PFSK-1 (cell line): ENCODE measurements at regions not wholly inside any gene's neighbourhood (a gene's known extent, or its start where the extent isn't known, plus 50 kb on each side); places are given as distances from the start of the nearest gene placed in this dataset.

ENCODE experiments used
- FOXP2 ChIP-seq: optimal IDR thresholded peaks from 2 replicates; pipeline ENCODE3; 2011; ENCODE audit warnings: borderline replicate concordance, control low read depth, inconsistent platforms; ENCODE audit not compliant: insufficient read depth; ENCODE audit errors: extremely low read length, extremely low read depth
- POLR2AphosphoS5 ChIP-seq: IDR thresholded peaks from 2 replicates; pipeline ENCODE4 v1.6.1; 2012; ENCODE audit warnings: low read depth, mild to moderate bottlenecking, control low read depth, low read length, moderate library complexity
- REST ChIP-seq, 2 experiments: IDR thresholded peaks; 2 replicates each; pipeline versions ENCODE4 v1.6.1 to v1.8.0; 2011 to 2012; ENCODE audit warnings: low read depth in 2 of 2, low read length in 2 of 2, control low read depth in 1 of 2, inconsistent platforms in 1 of 2, mild to moderate bottlenecking in 1 of 2, moderate library complexity in 1 of 2; ENCODE audit not compliant: insufficient read depth in 1 of 2
- SIN3A ChIP-seq: IDR thresholded peaks from 2 replicates; pipeline ENCODE4 v1.6.1; 2012; ENCODE audit warnings: mild to moderate bottlenecking, low read length, moderate library complexity, borderline replicate concordance; ENCODE audit not compliant: insufficient read depth
- TAF1 ChIP-seq: IDR thresholded peaks from 2 replicates; pipeline ENCODE4 v1.6.1; 2012; ENCODE audit warnings: low read length, control low read depth, borderline replicate concordance; ENCODE audit not compliant: insufficient read depth

- TF ChIP-seq REST (IDR thresholded peaks at IDR 0.05; ENCODE audit: insufficient read depth in 1 of 2, low read depth in 2 of 2, low read length in 2 of 2) (no peak), SIN3A (no peak), POLR2AphosphoS5 (no peak), FOXP2 (no peak), TAF1 (no peak)
Measured at GRCh38 chr1:238027366-238027765, 136.6 kb upstream of the ZP4 start.

DNA sequence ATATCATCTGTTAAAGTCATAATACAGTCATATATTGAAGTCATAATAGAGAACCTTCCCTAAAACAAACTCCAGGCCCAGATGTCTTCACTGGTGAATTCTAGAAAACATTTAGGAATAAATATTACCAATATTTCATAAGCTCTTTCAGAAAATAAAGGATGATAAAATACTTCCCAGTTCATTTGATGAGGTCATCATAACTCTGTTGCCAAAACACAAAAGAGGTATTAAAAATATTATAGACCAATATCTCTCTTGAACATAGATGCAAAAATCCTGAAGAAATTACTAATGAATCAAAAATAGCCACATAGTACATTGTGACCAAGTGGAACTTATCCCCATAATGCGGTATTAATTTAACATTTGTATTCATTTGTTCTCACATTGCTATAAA, 132.4 kb upstream of the ZP4 start:
- no peak for TF ChIP-seq FOXP2
- TF ChIP-seq POLR2AphosphoS5 = no peak
- no peak for TF ChIP-seq TAF1
- no peak for TF ChIP-seq SIN3A
- no peak for TF ChIP-seq REST (IDR thresholded peaks at IDR 0.05; ENCODE audit: insufficient read depth in 1 of 2, low read depth in 2 of 2, low read length in 2 of 2)

- TF ChIP-seq FOXP2 = no peak
- TF ChIP-seq POLR2AphosphoS5 = no peak
- TF ChIP-seq REST (IDR thresholded peaks at IDR 0.05; ENCODE audit: insufficient read depth in 1 of 2, low read depth in 2 of 2, low read length in 2 of 2) = no peak
- TF ChIP-seq TAF1 = no peak
Measured at GRCh38 chr1:238018214-238018613, 127.5 kb upstream of the ZP4 start.

DNA sequence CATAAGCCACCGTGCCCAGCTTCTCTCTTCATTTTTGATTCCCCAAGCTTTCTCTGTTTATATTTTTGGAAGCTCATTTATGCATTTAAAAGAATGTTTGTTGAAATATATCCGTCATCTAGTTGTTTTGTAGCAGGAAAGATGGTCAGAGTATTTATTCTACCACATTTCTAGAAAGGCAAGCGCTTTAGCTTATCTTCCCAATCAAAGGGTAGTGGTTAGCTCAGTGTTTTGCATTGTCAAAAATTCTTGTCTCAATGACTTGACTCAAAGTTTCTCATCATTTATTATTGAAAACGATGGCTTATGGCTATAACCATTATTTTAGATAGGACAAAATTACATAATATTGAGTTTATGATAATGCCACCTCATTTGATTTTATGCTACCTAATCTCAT, 116.1 kb upstream of the ZP4 start:
- TF ChIP-seq TAF1 (no peak), SIN3A (no peak), FOXP2 (no peak), REST (IDR thresholded peaks at IDR 0.05; ENCODE audit: insufficient read depth in 1 of 2, low read depth in 2 of 2, low read length in 2 of 2) (no peak), POLR2AphosphoS5 (no peak)

GRCh38 chr1:238005116-238005515, 114.4 kb upstream of the ZP4 start:
- no peak for TF ChIP-seq FOXP2
- no peak for TF ChIP-seq POLR2AphosphoS5
- no peak for TF ChIP-seq REST (IDR thresholded peaks at IDR 0.05; ENCODE audit: insufficient read depth in 1 of 2, low read depth in 2 of 2, low read length in 2 of 2)
- no peak for TF ChIP-seq TAF1
- no peak for TF ChIP-seq SIN3A
